H1 (cell line): ENCODE measurements at regions not wholly inside any gene's neighbourhood (a gene's known extent, or its start where the extent isn't known, plus 50 kb on each side); places are given as distances from the start of the nearest gene placed in this dataset.

Experiments
- E2F6 ChIP-seq: IDR thresholded peaks from 2 replicates; pipeline ENCODE4 v1.6.1; 2012; ENCODE audit warnings: inconsistent platforms
- HDAC2 ChIP-seq, 2 experiments: fragments of 300-600 bp in 1 of 2; sonication (generic) in 1 of 2; IDR thresholded peaks; 2 replicates each; pipeline ENCODE4 v1.6.1; 2011 to 2012; ENCODE audit warnings: low read depth in 2 of 2, low read length in 2 of 2, mild to moderate bottlenecking in 2 of 2, moderate library complexity in 2 of 2, borderline replicate concordance in 1 of 2, inconsistent platforms in 1 of 2
- POLR2A ChIP-seq, 2 experiments: IDR thresholded peaks; 1 replicate in 1 of 2; 2 replicates in 1 of 2; pipeline ENCODE4 v1.6.1; 2011; ENCODE audit warnings: low read depth in 2 of 2, low read length in 2 of 2, mild to moderate bottlenecking in 2 of 2; ENCODE audit errors: control extremely low read depth in 1 of 2
- SRF ChIP-seq: IDR thresholded peaks from 2 replicates; pipeline ENCODE4 v1.6.1; 2011; ENCODE audit warnings: mild to moderate bottlenecking, low read depth, low read length, moderate library complexity
- YY1 ChIP-seq: IDR thresholded peaks from 2 replicates; pipeline ENCODE4 v1.6.1; 2011; ENCODE audit warnings: low read depth, mild to moderate bottlenecking, low read length
- TF ChIP-seq, protein P1 (sequence below), 3 experiments: IDR thresholded peaks; 1 replicate in 2 of 3; 2 replicates in 1 of 3; pipeline versions ENCODE4 v1.5.1 to v1.6.1; 2011; ENCODE audit warnings: low read length in 3 of 3, mild to moderate bottlenecking in 3 of 3, inconsistent platforms in 2 of 3, low read depth in 1 of 3, moderate library complexity in 1 of 3; ENCODE audit not compliant: insufficient read depth in 1 of 3; ENCODE audit errors: control extremely low read depth in 1 of 3

DNA sequence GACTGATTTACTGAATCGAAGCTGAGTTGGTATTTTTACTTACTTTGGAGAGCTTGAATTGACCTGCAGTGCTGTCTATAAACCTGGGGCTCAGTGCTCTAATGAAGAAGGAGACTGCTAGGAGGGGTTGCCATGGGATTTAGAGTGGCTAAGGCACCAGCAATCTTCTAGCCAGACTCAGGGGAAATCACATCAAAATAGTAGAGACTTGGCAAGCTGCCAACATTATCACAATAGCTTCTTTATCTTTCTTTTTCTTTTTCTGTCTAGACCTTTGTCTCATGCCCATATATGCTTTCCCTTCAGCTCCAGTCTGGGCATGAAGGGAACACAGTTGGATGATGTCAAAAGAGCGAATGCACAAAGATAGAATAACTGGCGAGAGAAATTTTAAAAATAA lies 301.1 kb upstream of the DPYD start:
- TF ChIP-seq POLR2A (IDR thresholded peaks at IDR 0.05; ENCODE audit: control extremely low read depth in 1 of 2, low read depth in 2 of 2, low read length in 2 of 2) (no peak), E2F6 (no peak), HDAC2 (IDR thresholded peaks at IDR 0.05; ENCODE audit: borderline replicate concordance in 1 of 2, low read depth in 2 of 2, low read length in 2 of 2) (no peak), YY1 (no peak), SRF (no peak)
- TF ChIP-seq, protein P1, sequence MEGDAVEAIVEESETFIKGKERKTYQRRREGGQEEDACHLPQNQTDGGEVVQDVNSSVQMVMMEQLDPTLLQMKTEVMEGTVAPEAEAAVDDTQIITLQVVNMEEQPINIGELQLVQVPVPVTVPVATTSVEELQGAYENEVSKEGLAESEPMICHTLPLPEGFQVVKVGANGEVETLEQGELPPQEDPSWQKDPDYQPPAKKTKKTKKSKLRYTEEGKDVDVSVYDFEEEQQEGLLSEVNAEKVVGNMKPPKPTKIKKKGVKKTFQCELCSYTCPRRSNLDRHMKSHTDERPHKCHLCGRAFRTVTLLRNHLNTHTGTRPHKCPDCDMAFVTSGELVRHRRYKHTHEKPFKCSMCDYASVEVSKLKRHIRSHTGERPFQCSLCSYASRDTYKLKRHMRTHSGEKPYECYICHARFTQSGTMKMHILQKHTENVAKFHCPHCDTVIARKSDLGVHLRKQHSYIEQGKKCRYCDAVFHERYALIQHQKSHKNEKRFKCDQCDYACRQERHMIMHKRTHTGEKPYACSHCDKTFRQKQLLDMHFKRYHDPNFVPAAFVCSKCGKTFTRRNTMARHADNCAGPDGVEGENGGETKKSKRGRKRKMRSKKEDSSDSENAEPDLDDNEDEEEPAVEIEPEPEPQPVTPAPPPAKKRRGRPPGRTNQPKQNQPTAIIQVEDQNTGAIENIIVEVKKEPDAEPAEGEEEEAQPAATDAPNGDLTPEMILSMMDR (IDR thresholded peaks at IDR 0.05; ENCODE audit: control extremely low read depth in 1 of 3, insufficient read depth in 1 of 3, low read depth in 1 of 3, low read length in 3 of 3), result no peak
